ENCODE measurements at regions not wholly inside any gene's neighbourhood (a gene's known extent, or its start where the extent isn't known, plus 50 kb on each side); places are given as distances from the start of the nearest gene placed in this dataset.

DNA sequence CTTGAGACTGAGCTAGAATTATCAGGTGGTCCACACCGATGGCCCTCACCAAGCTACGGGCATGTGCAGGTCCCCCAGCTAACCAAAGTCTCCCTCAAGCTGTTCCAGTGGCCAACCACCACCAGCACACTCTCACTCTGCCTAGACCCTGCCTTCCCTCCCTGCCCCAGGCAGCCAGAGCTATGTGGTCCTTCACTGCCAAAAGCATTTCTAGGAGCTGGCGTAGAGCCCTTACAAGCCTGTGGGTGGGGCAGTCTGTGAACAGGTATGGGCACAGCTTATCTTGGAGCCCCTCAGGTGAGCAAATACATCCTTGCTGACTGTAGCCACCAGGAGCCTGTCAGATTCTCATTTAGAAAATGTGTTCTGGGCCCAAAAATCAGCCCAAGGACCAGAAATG lies 159.8 kb upstream of the PPP2R3A start:
- DNase-seq, result no peak

- no peak for DNase-seq
Measured at GRCh38 chr3:135806317-135806716, 159.2 kb upstream of the PPP2R3A start.

DNA sequence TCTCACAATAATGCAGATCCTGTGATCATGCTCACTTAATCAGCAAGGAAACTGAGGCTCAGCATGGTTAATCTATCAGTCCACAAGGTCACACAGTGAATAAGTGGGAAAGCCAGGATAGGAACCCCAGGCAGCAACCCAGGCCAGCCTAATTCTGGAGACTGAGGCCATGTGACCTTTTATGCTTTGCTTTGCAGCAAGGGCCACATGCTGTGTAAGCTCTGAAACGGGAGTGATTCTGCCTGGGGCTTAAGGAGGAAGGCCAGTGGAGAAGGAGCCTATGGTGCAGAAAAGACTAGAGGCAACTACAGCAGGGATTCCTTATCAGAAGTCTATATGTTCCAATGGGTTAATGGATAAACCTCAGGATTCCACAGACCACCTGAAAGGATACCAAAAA lies 157.6 kb upstream of the PPP2R3A start:
- DNase-seq, result no peak

GRCh38 chr3:135809021-135809634 lies 156.4 kb upstream of the PPP2R3A start:
- DNase-seq, result no peak

DNA sequence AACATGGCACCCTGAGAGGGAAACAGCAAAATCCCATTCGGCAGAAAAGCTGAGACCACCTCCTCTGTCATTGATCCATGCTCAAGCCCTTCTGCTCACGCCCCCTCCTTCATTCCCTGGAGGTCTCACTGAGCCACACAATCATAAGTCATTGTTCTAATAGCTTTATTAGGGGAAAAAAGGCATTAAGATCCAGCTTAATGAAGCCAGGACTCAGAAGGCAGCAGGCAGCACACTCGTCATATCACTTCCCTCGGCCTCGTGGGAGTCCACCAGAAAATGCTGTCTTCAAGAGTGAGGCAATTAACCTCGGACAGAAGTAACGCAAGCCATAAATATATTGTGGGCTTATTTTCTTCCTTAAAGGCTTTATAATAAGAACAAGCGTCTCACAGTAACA lies 153.9 kb upstream of the PPP2R3A start:
- DNase-seq, result no peak

DNA sequence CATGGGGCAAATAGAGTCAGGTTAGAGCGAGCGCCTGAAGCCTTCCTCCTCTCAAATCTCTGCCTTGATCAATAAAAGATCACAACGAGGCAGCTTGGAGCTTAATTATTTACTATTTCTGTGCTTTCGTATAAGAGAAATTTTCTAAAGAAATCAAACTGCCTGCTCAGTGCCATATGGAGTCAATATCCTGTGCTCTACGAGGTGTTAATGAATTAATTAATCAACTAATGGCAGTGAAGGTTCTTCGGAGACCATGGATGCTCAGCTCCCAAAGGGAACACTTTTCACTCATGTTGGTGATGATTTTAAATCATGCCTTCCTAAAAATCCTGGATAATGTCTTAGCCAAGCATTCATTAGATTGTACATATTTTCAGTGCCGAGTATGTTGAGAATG lies 153.5 kb upstream of the PPP2R3A start:
- DNase-seq, result no peak

DNA sequence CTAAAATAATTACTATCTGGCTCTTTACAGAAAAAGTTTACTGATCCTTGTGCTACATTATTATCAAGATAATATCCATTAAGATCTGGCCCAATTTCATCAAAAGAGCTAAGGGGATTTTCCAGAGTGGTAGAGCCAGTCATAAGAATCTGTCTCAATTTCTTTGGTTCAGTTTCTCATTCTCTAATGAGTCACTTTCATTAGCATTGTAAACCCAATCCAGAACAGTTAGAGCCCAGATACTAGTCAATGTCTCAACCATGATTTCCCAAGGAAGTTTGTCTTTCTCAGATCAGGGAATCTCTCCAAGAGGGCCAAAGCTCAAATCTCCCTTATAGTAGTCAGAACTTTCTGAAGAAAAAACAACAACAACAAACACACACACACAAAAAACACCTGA lies 131.1 kb upstream of the PPP2R3A start:
- no peak for DNase-seq

DNA sequence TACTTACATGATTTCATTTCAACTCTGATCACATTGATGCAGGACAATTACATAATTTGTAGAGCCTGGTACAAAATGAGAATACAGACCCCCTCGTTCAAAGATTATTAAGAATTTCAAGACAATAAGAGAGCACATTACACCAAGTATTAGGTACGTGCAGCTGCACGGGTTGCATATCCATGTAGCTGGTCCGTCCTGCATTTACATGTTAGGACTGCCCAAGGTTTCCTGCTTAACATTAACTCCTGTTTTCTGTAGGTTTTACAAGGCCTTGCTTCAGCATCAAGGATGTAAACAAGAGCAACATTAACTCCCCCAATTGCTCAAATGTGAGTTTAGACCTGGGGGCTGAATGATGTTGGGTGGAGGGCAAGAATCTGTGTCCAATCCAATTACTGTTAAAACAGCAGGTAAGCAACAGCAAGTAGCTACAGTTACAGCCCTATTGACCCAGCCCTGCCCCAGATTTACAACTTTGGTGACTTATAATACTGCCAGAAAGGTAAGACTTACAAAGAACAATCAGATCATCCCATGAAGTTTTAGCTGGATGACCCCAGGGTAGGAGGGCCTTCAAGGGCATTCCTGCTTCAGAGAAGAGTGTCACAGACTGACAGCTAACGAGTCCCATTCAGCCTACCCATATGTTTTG lies 127.4 kb upstream of the PPP2R3A start:
- no peak for DNase-seq

- no peak for DNase-seq
Measured at GRCh38 chr3:135840436-135840835, 125.1 kb upstream of the PPP2R3A start.

GRCh38 chr3:135844386-135844785 lies 121.1 kb upstream of the PPP2R3A start:
- DNase-seq, result no peak

DNA sequence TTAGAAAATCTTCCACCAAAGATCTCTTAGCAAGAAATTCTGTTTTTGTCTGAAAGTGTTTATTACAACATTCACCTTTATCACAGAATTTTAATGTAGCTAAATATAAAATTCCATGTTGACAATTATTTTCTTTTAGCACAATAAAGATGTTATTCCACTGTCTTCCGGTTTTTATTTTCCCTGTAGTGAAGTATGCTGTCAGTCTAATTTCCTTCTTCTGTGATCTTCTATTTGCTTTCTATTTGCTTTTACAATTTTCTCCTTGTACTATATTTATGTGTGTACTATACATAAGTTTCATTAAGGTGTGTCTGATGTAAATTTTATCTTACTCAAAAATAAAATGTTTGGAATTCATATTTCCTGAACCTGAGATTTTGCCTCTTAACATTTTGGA lies 117.5 kb upstream of the PPP2R3A start:
- DNase-seq, result no peak

GRCh38 chr3:135849827-135850226 lies 115.7 kb upstream of the PPP2R3A start:
- no peak for DNase-seq

DNA sequence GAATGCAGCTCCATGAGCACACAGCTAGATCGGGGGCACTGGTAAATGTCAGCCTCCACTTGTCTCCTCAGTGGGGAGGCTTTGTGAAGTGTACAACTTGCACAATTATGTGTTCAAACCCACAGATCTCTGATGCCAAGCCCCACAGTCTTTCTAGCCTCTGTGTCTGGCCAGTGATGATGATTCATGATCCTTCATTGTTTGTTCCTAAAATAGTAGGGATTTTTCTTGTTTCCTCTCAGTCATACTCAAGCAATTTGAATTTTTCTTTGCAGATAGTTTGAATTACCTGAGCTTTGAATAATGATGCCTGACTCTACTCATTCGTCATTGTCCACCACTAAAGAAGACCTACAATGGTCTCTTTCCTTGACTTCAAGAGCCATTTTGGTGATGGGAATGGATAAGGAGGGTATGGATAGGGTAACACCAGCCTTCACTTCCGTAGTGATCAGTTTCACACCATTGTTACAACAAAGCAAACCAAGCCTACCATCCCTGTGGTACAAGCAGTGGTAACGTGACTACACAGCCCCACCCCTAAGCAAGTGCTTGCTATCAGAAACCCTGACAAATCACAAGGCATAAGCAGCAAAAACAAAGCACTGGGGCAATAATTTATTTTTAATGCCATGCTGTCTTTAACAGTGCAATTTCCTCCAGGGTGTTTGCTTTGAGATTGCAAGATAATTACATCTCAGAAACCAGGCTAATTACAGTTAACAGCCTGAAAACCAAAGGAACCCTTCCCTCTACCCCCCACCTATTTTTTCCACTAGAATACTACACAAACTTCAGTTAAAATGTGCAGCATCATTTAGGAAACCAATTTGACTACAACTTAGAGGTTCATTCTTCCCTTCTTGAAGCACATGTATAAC lies 114.1 kb upstream of the PPP2R3A start:
- no peak for DNase-seq

DNA sequence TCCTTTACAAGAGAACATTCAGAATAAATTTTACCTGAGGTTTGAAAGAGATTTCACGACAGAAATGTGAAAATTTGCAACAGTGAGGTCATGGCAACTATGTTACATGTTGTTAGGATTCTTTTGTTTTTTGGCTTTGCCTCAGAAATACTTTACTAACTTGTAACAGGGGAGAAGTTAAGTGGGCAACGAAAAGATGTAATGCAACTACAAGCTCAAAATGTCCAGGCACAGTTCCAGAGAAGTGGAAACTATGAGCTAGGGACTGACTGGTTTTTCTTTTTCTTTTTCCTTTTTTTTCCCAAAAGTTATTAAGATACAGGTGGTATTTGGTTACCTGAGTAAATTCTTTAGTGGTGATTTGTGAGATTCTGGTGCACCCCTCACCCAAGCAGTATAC lies 111.5 kb upstream of the PPP2R3A start:
- no peak for DNase-seq

- no peak for DNase-seq
Measured at GRCh38 chr3:135860761-135861160, 104.8 kb upstream of the PPP2R3A start.

DNA sequence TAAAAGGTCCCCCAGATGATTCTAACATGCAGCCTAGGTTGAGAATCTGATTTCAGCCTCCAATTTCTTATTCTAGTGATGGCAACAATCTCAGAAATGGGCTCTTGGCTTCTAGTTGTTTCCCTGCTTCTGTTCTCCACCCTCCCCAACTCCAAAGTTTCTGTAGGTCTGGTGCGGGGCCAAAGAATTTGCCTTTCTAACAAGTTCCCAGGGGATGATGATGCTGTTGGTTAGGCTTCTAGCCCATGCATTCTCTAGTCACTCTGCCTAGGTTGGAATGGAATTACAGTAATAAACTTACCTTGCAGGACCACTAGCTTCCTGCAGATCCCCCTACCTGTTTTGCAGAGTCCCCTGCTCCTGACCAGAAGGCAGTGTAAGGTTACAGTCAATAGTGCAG lies 103.2 kb upstream of the PPP2R3A start:
- no peak for DNase-seq

GRCh38 chr3:135864060-135864459 lies 101.5 kb upstream of the PPP2R3A start:
- DNase-seq, result no peak

- DNase-seq, result no peak
Measured at GRCh38 chr3:135865085-135865484, 100.4 kb upstream of the PPP2R3A start.

- DNase-seq, result no peak
Measured at GRCh38 chr3:135865553-135865952, 100.0 kb upstream of the PPP2R3A start.

DNA sequence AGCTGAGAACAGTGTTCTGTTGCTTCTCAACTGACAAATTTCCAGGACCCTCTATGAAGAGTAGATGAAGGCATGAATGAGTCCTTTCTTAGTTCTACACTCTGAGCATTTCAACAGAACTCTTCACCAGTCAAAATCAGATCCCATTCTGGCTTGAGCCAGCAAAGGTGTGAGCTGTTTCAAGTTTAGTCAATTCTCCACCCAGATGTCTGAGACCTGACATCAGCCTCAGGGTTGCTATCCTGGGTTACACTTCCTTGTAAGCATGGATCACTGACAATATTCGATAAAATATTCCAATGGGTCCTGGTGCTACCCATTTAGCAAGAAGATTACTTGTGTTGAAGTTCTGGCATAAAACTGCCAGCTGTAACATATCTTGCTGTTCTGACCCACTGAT lies 97.6 kb upstream of the PPP2R3A start:
- no peak for DNase-seq

GRCh38 chr3:135868801-135869200 lies 96.7 kb upstream of the PPP2R3A start:
- DNase-seq, result no peak

DNA sequence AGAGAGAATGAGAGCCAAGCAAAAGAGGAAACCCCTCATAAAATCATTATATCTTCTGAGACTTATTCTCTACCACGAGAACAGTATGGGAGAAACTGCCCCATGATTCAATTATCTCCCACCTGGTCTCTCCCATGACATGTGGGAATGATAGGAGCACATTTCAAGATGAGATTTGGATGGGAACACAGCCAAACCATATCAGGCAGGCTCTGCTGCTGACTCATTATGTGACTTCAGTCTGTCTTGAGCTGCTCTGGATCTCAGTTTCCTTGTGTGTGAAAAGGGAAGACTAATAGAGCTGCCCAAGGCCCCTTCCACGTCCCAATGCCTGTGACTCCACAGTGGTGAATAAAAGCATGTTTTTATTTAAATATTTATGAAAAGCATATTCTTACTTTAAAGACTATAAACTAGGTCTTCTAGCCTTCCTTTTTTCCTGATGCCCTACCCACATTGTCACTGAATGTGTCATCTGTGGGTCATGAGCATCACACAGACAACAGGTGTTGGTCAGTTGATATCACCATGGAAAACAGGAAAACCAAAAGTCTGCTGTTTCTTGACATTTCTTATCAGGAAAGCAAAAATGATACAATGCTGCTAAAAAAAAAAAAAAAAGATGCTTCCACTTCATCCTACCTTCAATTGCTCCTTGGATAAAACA lies 96.0 kb upstream of the PPP2R3A start:
- no peak for DNase-seq

DNA sequence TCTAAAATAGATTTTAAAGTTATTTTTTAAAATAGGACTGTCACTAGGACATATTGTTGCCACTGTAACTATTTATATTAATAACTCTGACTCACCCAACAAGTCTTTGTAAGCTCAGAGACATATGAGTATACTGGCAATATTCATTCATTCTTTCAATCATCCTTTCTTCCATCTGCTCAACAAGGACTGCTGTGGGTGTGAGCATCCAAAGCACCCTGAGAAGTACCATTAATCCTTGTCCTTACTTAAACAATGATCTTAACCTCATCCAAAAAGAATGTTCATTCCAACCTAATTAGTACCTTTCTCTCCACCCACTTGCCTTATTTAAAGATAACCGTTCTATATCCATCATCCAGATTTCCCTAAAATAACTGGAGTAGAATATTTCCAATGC lies 94.2 kb upstream of the PPP2R3A start:
- no peak for DNase-seq

GRCh38 chr3:135874035-135874434 lies 91.5 kb upstream of the PPP2R3A start:
- DNase-seq, result no peak
